ENCODE measurements at regions not wholly inside any gene's neighbourhood (a gene's known extent, or its start where the extent isn't known, plus 50 kb on each side); places are given as distances from the start of the nearest gene placed in this dataset.

GRCh38 chr16:88284101-88284500 lies 98.7 kb upstream of the ZNF469 start:
- TF ChIP-seq CTCF (IDR thresholded peaks at IDR 0.05) (no peak), POLR2A (IDR thresholded peaks at IDR 0.05) (no peak)
